Activated B cell treated with CpG ODN at 0.5 μM for 24 hours (primary cell): ENCODE measurements at regions not wholly inside any gene's neighbourhood (a gene's known extent, or its start where the extent isn't known, plus 50 kb on each side); places are given as distances from the start of the nearest gene placed in this dataset.

Source experiments
- ATAC-seq: fragments of 200-7000 bp; cut with Tn5 transposase; one replicate; pipeline ENCODE4 v1.10.0; 2021; ENCODE audit warnings: low read depth, mild to moderate bottlenecking, moderate library complexity
- CTCF ChIA-PET: fragments of 350-600 bp; sonication (Branson Sonifier 250); formaldehyde crosslinking; loops from one replicate; lab custom pipeline; 2021; ENCODE audit warnings: antibody characterized with exemption; lab: Charles Lee
- POLR2A ChIA-PET: fragments of 350-600 bp; sonication (Branson Sonifier 250); formaldehyde crosslinking; loops from one replicate; lab custom pipeline; 2021; ENCODE audit warnings: antibody characterized with exemption; lab: Charles Lee
- DNase-seq: peaks from one replicate; pipeline ENCODE4 v3.0.0; 2022
- H3K27ac Mint-ChIP-seq: one replicate; pipeline ENCODE4 v1.8.0; 2020; ENCODE audit warnings: mixed read lengths
- H3K27me3 Mint-ChIP-seq: one replicate; pipeline ENCODE4 v1.8.0; 2021; ENCODE audit warnings: mixed read lengths
- H3K36me3 Mint-ChIP-seq: one replicate; pipeline ENCODE4 v1.8.0; 2021; ENCODE audit warnings: low read depth, mixed read lengths
- H3K4me1 Mint-ChIP-seq: one replicate; pipeline ENCODE4 v1.8.0; 2021; ENCODE audit warnings: mixed read lengths
- H3K4me3 Mint-ChIP-seq: one replicate; pipeline ENCODE4 v1.8.0; 2020; ENCODE audit warnings: mild to moderate bottlenecking, mixed read lengths
- H3K9me3 Mint-ChIP-seq: one replicate; pipeline ENCODE4 v1.8.0; 2020; ENCODE audit warnings: mixed read lengths
- CTCF ChIP-seq: fragments of 200-600 bp; IDR thresholded peaks from one replicate; pipeline ENCODE4 v1.8.0; 2022; ENCODE audit warnings: antibody characterized with exemption, mild to moderate bottlenecking
- intact Hi-C: fragments of 100-400 bp; cut with micrococcal nuclease; formaldehyde crosslinking; loops from one replicate; pipeline ENCODE4 v1.15.1; 2024

GRCh38 chr1:112092656-112093371, 103.3 kb upstream of the KCND3 start:
- H3K4me3 Mint-ChIP-seq, result no peak overlapping the region
- ATAC-seq, result no peak
- no peaks in the 10 kb centered on the region for H3K9me3 Mint-ChIP-seq
- no peak for TF ChIP-seq CTCF
- peaks cover 33% of the 10 kb centered on the region for H3K27me3 Mint-ChIP-seq
- DNase-seq, result no peak
- CTCF ChIA-PET, result no interaction called here
- H3K27ac Mint-ChIP-seq, result no peak overlapping the region
- intact Hi-C loops, result no loop called here
- no peaks in the 10 kb centered on the region for H3K4me1 Mint-ChIP-seq
- no peaks in the 10 kb centered on the region for H3K36me3 Mint-ChIP-seq
- POLR2A ChIA-PET, result no interaction called here

GRCh38 chr1:112093372-112093694, 103.9 kb upstream of the KCND3 start:
- Mint-ChIP-seq H3K4me3 (no peak overlapping the region), H3K27ac (no peak overlapping the region), H3K4me1 (no peaks in the 10 kb centered on the region), H3K9me3 (no peaks in the 10 kb centered on the region), H3K27me3 (peaks cover 30% of the 10 kb centered on the region), H3K36me3 (no peaks in the 10 kb centered on the region)
- POLR2A ChIA-PET, result no interaction called here
- ATAC-seq (no peak), DNase-seq (no peak)
- CTCF ChIA-PET, result no interaction called here
- intact Hi-C loops, result no loop called here
- TF ChIP-seq CTCF, result no peak

GRCh38 chr1:112099979-112100378, 110.5 kb upstream of the KCND3 start:
- Mint-ChIP-seq H3K9me3 (peaks cover 1% of the 10 kb centered on the region), H3K36me3 (no peaks in the 10 kb centered on the region), H3K4me1 (no peaks in the 10 kb centered on the region), H3K27ac (no peak overlapping the region), H3K27me3 (peaks cover 4% of the 10 kb centered on the region), H3K4me3 (no peak overlapping the region)
- DNase-seq, result no peak
- no peak for ATAC-seq
- ChIA-PET POLR2A (no interaction called here), CTCF (no interaction called here)
- no peak for TF ChIP-seq CTCF
- intact Hi-C loops, result no loop called here

GRCh38 chr1:112105557-112105956, 116.1 kb upstream of the KCND3 start:
- ATAC-seq, result no peak
- POLR2A ChIA-PET, result no interaction called here
- Mint-ChIP-seq H3K4me3 (no peak overlapping the region), H3K27ac (no peak overlapping the region), H3K36me3 (no peaks in the 10 kb centered on the region), H3K27me3 (peaks cover 5% of the 10 kb centered on the region), H3K4me1 (no peaks in the 10 kb centered on the region), H3K9me3 (peaks cover 9% of the 10 kb centered on the region)
- DNase-seq, result no peak
- CTCF ChIA-PET, result no interaction called here
- intact Hi-C loops, result no loop called here
- TF ChIP-seq CTCF, result no peak

GRCh38 chr1:112110031-112110430, 120.6 kb upstream of the KCND3 start:
- Mint-ChIP-seq H3K4me3 (no peak overlapping the region), H3K36me3 (no peaks in the 10 kb centered on the region), H3K27me3 (peaks cover 5% of the 10 kb centered on the region), H3K27ac (no peak overlapping the region), H3K4me1 (no peaks in the 10 kb centered on the region), H3K9me3 (peaks cover 9% of the 10 kb centered on the region)
- CTCF ChIA-PET, result no interaction called here
- ATAC-seq, result no peak
- intact Hi-C loops, result no loop called here
- TF ChIP-seq CTCF, result no peak
- POLR2A ChIA-PET, result no interaction called here
- DNase-seq, result no peak
